ENCODE measurements at regions not wholly inside any gene's neighbourhood (a gene's known extent, or its start where the extent isn't known, plus 50 kb on each side); places are given as distances from the start of the nearest gene placed in this dataset.

DNA sequence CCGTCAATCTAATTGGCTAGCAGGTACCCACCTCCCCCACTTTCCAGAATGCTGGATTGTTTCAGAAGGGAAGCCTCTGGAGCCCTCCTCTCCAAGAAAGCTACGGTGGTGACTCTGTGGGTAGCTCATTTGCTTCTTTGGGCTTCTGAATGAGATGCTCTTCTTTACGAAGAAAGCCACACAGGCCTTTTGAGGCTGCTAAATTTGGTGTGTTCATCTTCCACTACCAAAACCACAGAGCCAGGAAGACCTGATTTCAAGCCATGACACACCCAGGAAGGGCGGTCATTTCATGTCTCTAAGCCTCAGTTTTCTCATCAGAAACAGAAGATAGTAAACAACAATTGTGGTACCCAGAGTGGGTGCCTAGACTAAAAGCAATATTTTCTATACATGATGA lies 901.2 kb downstream of the KCNMA1 start:
- Histone ChIP-seq H3K4me1 (ENCODE audit: insufficient read depth, low read length) (no peaks in the 10 kb centered on the region), H3K27ac (ENCODE audit: low read length) (no peak overlapping the region), H3K9me3 (ENCODE audit: low read length) (peaks cover 3% of the 10 kb centered on the region; the same call in 1 of the 2 replicates), H3K4me3 (ENCODE audit: low read length) (no peak overlapping the region), H3K36me3 (ENCODE audit: low read depth, low read length) (no peaks in the 10 kb centered on the region), H3K27me3 (ENCODE audit: low read length) (peaks cover 82% of the 10 kb centered on the region), H3K4me2 (ENCODE audit: low read length) (no peak overlapping the region), H3K9ac (ENCODE audit: low read length) (no peak overlapping the region), H4K20me1 (ENCODE audit: low read length) (no peaks in the 10 kb centered on the region), H3F3A (ENCODE audit: low read length, unreplicated experiment) (no peaks in the 10 kb centered on the region), H3K79me2 (ENCODE audit: low read length) (no peaks in the 10 kb centered on the region), H3K9me2 (replicated peaks; ENCODE audit: low read length) (no peaks in the 10 kb centered on the region), H2AFZ (ENCODE audit: low read length) (no peak overlapping the region)
- ChIA-PET CTCF (no interaction called here), POLR2A (ENCODE audit: unreplicated experiment) (no interaction called here)
- ATAC-seq (no peak), DNase-seq (no peak)
- TF ChIP-seq EZH2 (IDR thresholded peaks at IDR 0.05; ENCODE audit: low read length, unreplicated experiment) (no peak), EZH2phosphoT487 (IDR thresholded peaks at IDR 0.05; ENCODE audit: borderline replicate concordance, low read length) (no peak)
- intact Hi-C loops (cut with micrococcal nuclease) = loop anchor here (5.0 to 10.0 kb wide), 2 partner anchors 236 to 288 kb away; no protein-coding TSS in a partner anchor
- no TSS peak for BruUV-seq (replicated peaks)

- Histone ChIP-seq H3K4me3 (ENCODE audit: low read length) (no peak overlapping the region), H3F3A (ENCODE audit: low read length, unreplicated experiment) (no peaks in the 10 kb centered on the region), H3K79me2 (ENCODE audit: low read length) (no peaks in the 10 kb centered on the region), H3K27me3 (ENCODE audit: low read length) (peaks cover 79% of the 10 kb centered on the region), H3K9ac (ENCODE audit: low read length) (no peak overlapping the region), H3K36me3 (ENCODE audit: low read depth, low read length) (no peaks in the 10 kb centered on the region), H3K9me3 (ENCODE audit: low read length) (peaks cover 4% of the 10 kb centered on the region; the same call in 1 of the 2 replicates), H3K4me1 (ENCODE audit: insufficient read depth, low read length) (no peaks in the 10 kb centered on the region), H3K4me2 (ENCODE audit: low read length) (no peak overlapping the region), H4K20me1 (ENCODE audit: low read length) (no peaks in the 10 kb centered on the region), H3K27ac (ENCODE audit: low read length) (no peak overlapping the region), H2AFZ (ENCODE audit: low read length) (no peak overlapping the region), H3K9me2 (replicated peaks; ENCODE audit: low read length) (no peaks in the 10 kb centered on the region)
- ChIA-PET CTCF (no interaction called here), POLR2A (ENCODE audit: unreplicated experiment) (no interaction called here)
- ATAC-seq (no peak), DNase-seq (no peak)
- BruUV-seq (replicated peaks) = no TSS peak
- intact Hi-C loops (cut with micrococcal nuclease) = loop anchor here (5.0 to 10.0 kb wide), 2 partner anchors 236 to 289 kb away; no protein-coding TSS in a partner anchor
- TF ChIP-seq, protein P1, sequence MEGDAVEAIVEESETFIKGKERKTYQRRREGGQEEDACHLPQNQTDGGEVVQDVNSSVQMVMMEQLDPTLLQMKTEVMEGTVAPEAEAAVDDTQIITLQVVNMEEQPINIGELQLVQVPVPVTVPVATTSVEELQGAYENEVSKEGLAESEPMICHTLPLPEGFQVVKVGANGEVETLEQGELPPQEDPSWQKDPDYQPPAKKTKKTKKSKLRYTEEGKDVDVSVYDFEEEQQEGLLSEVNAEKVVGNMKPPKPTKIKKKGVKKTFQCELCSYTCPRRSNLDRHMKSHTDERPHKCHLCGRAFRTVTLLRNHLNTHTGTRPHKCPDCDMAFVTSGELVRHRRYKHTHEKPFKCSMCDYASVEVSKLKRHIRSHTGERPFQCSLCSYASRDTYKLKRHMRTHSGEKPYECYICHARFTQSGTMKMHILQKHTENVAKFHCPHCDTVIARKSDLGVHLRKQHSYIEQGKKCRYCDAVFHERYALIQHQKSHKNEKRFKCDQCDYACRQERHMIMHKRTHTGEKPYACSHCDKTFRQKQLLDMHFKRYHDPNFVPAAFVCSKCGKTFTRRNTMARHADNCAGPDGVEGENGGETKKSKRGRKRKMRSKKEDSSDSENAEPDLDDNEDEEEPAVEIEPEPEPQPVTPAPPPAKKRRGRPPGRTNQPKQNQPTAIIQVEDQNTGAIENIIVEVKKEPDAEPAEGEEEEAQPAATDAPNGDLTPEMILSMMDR (conservative IDR thresholded peaks at IDR 0.05; ENCODE audit: low read depth, low read length) = no peak
- TF ChIP-seq EZH2phosphoT487 (IDR thresholded peaks at IDR 0.05; ENCODE audit: borderline replicate concordance, low read length) = no peak
- TF ChIP-seq EZH2 (IDR thresholded peaks at IDR 0.05; ENCODE audit: low read length, unreplicated experiment) = no peak
These were observed 901.7 kb downstream of the KCNMA1 start for GRCh38 chr10:76735866-76736265.

DNA sequence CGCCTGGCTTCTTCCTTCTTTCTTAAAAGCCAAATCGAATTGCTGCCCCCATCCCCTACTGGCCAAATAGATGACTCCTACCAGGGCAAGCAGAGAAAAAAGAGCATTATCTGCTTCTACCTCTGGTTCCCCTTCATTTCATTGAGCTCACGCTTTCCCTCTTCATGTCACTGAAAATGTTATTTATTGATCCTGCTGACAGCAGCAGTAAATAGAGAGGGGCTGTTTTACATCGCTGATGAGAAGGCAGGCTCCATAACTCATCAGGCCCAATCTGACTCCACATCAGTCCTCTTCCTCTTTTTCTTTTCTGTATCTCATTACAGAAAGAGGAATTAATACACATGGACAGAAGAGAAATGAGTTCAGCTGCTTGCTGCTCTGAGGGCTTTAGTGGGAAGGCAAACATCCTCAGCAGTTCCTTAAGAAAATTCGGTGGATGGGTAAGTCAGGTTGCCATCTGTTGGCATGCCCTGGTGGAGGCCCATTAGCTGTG lies 904.1 kb downstream of the KCNMA1 start:
- no peaks in the 10 kb centered on the region for H3K9me2 ChIP-seq (replicated peaks; ENCODE audit: low read length)

More for the DNA sequence above, 904.1 kb downstream of the KCNMA1 start:
- H3K9me3 ChIP-seq (ENCODE audit: low read length) = peaks cover 4% of the 10 kb centered on the region; the same call in 1 of the 2 replicates
- TF ChIP-seq EZH2 (IDR thresholded peaks at IDR 0.05; ENCODE audit: low read length, unreplicated experiment) (no peak), EZH2phosphoT487 (IDR thresholded peaks at IDR 0.05; ENCODE audit: borderline replicate concordance, low read length) (no peak)
- TF ChIP-seq, protein P1 (conservative IDR thresholded peaks at IDR 0.05; ENCODE audit: low read depth, low read length) = no peak
- no peaks in the 10 kb centered on the region for H3K4me1 ChIP-seq (ENCODE audit: insufficient read depth, low read length)
- no TSS peak for BruUV-seq (replicated peaks)
- no peaks in the 10 kb centered on the region for H4K20me1 ChIP-seq (ENCODE audit: low read length)
- intact Hi-C loops (cut with micrococcal nuclease) = loop anchor here (10.0 kb wide), 1 partner anchor 291 kb away; no protein-coding TSS in a partner anchor
- H3F3A ChIP-seq (ENCODE audit: low read length, unreplicated experiment) = no peaks in the 10 kb centered on the region
- peaks cover 74% of the 10 kb centered on the region for H3K27me3 ChIP-seq (ENCODE audit: low read length)
- H3K9ac ChIP-seq (ENCODE audit: low read length) = no peak overlapping the region
- H3K4me2 ChIP-seq (ENCODE audit: low read length) = no peak overlapping the region
- H3K4me3 ChIP-seq (ENCODE audit: low read length) = no peak overlapping the region
- no peak overlapping the region for H3K27ac ChIP-seq (ENCODE audit: low read length)
- no peak overlapping the region for H2AFZ ChIP-seq (ENCODE audit: low read length)
- POLR2A ChIA-PET (ENCODE audit: unreplicated experiment) = no interaction called here
- CTCF ChIA-PET = no interaction called here
- DNase-seq = no peak
- ATAC-seq = no peak
- no peaks in the 10 kb centered on the region for H3K79me2 ChIP-seq (ENCODE audit: low read length)
- no peaks in the 10 kb centered on the region for H3K36me3 ChIP-seq (ENCODE audit: low read depth, low read length)
